Ovary (tissue), 3 donors: ENCODE measurements at regions not wholly inside any gene's neighbourhood (a gene's known extent, or its start where the extent isn't known, plus 50 kb on each side); places are given as distances from the start of the nearest gene placed in this dataset.

Experiments
- CTCF ChIP-seq, 3 donors: fragments of 450-650 bp in 2 of 3; fragments of 200-600 bp in 1 of 3; IDR thresholded peaks; one replicate each; pipeline versions ENCODE4 v1.5.1 to v1.8.0; 2016 to 2022; ENCODE audit warnings: antibody characterized with exemption in 3 of 3, mild to moderate bottlenecking in 1 of 3
- EP300 ChIP-seq: sonication (generic); formaldehyde crosslinking; IDR thresholded peaks from one replicate; pipeline ENCODE4 v1.6.1; 2017; ENCODE audit warnings: antibody characterized with exemption
- donor health status: DM: no; HTN: no; CAD: no.

- no peak for TF ChIP-seq CTCF (IDR thresholded peaks at IDR 0.05)
- no peak for TF ChIP-seq EP300
Measured at GRCh38 chr10:61163403-61163802, 219.4 kb upstream of the RHOBTB1 start.
